Activated CD8-positive, alpha-beta memory T cell treated with anti-CD3 and anti-CD28 coated beads for 24 hours (primary cell): ENCODE measurements at regions not wholly inside any gene's neighbourhood (a gene's known extent, or its start where the extent isn't known, plus 50 kb on each side); places are given as distances from the start of the nearest gene placed in this dataset.

ENCODE experiments used
- DNase-seq: peaks from one replicate; pipeline ENCODE4 v3.0.0-alpha.2; 2020

DNA sequence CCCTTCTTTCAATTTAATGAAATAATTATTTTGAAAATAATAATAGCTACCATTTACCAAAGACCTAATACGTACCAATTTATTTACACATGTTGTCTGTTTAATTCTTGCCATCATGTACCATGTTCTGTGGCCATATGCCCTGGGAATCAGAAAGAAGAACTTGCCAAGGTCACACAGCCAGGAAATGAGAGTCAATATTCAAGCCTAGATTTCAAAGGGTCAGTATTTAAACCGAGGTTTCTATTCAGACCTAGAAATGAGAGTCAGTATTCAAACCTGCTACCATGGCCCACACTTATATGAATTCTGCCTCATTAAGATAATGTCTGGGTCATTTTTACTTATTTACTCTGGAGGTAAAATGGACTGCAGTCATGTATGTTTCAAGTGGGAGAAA lies 103.6 kb upstream of the TBL1XR1 start:
- DNase-seq: no peak

DNA sequence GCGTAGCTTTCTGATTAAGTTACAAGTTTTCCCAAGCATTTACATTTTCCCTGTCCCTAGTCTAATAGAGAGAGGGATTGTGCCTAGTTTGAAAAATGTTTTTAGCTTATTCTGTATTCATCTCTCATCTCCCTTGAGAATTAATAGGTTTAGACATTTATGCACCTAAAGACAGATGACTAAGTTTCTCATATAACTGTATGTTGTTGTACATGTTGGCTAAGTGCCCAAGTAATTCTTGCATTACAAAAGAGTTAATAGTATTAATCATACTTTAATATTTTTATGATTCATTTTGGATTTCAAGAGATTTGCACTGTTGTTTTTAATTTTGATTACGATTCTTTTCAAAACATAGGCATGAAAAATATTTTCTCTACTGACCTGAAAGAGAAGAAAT lies 109.0 kb upstream of the TBL1XR1 start:
- DNase-seq: no peak

DNA sequence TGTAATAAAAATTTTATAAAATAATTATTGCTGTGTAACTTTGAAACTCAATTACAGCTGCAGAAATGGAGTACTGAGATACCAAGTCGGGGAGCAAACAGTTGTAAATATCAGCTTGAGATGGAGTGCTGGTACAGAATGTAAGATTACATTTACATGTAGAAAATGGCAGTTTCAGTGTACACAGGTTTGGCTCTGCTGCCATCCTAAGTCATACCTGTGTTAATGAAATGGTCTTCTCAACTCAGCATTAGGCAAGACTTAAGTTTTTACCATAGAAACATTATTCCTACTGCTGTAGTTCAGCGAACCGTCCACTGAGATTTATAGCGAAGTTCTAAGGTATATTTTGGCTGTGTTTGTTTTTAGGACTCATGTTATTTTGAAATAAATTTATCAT lies 110.1 kb upstream of the TBL1XR1 start:
- no peak for DNase-seq

DNA sequence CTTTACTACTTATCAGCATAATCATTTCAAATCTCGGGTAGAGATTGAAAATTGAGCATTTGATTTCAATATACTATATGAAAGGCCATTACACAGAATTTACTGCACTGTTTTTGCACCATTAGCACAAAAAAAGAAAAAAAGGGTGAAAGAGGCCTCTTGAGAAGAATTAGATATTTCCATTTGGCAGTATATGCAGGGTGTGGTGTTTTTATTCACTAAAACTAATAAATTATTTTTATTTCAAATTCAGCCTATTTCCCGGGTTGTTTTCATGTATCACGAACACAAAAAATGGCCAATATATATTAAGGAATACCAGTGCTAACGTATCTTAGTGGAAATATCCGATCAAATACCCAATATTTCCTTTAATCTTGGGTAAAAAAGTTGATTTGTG lies 110.5 kb upstream of the TBL1XR1 start:
- no peak for DNase-seq

DNA sequence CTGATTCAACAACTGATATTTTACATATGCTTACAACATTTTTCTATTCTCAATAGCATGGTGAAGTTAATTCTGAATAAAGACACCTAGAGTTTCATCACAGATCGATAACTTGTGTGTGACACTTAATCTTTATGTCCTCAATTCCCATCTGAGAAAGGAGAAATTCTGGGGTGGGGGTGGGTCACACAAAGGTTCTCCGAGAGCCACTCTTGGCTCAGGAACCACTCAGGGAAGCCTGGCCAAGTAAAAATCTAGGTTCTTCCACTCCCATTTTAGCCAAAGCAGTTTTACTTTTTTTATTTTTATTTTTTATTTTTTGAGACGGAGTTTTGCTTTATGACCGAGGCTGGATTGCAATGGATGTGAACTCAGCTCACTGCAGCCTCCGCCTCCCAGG lies 111.0 kb upstream of the TBL1XR1 start:
- no peak for DNase-seq

DNA sequence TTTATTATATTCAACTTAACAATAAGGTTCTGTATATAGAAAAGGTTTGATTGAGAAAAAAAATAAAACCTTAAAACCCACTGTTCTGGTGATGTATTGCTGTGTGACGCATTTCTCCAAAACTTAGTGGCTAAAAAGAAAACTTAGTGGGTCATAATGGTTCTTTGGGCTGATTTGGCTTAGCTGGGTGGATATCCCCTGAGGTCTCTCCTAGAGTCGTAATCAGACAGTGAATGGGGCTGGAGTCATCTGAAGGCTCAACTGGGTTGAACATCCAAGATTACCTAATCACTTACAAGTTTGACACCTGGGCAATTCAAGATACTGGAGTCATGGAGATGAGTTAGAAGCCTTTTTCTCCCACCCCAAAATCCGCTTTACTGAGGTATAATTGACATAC lies 111.6 kb upstream of the TBL1XR1 start:
- DNase-seq: peak; percentile 13

DNA sequence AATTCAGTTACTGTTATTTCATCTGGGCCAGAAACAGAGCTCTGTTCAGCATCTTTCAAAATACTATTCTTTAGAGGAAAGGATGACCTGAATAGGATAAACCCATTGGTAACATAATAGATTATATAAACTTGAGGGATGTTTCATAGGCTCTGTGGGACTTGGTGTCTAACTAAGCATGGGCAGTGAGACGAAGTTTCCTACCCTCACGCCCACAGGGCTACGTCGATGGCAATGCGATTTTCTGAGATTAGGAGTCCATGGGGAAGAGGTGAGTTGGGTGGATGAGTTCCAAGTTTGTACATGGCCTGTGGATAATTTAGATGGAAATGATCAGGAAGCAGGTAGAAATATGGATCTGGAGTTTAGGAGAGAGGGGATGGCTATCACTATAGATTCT lies 115.2 kb upstream of the TBL1XR1 start:
- peak; percentile 51 for DNase-seq

DNA sequence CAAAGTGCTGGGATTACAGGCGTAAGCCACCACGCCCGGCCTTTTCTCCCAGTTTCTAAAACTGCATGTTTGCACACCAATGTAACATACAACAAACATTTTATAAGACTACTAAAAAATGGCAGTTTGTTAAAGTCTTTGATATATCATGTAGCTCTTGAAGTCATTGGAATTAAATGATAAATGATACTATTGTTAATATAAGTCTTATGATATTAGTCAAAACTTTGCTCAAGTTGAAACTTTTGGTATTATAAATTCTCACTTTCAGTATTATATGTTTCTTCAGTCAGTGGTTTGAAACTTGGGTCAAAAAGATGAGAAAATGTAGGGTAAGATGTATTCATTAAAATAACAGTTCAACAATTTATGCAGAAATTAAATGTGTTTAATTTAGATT lies 117.6 kb upstream of the TBL1XR1 start:
- DNase-seq: no peak

DNA sequence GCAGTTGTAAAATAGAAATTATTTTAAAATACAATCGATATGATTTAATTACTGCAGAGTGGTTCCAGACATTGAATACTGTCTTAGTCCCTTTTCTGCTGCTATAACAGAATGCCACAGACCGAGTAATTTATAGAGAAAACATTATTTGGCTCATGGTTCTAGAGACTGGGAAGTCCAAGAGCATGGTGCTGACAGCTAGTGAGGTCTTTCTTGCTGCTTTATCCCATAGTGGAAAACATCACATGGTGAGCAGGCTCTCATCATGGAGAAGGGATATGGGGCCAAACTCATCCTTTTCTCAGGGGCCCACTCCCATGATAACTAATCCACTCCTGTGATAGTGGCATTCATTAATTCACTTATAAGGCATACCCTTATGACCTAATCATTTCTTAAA lies 120.0 kb upstream of the TBL1XR1 start:
- no peak for DNase-seq

DNA sequence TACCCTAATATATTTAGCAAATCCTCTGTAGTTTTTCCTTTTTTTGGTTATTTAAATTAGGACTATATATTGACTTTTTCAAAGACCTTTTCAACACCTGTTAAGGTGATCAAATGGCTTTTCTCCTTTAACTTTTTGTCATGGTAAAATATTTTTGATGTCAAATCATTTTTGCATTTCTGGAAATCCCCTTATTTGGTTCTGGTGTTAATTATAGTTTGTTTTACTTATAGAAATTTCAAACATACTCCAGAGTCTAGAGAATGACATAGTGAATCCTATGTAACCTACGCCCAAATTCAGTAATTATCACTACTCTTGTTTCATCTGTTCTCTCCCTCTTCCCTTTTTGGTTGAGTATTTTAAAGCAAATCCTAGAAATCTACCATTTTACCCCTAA lies 121.3 kb upstream of the TBL1XR1 start:
- DNase-seq: no peak

DNA sequence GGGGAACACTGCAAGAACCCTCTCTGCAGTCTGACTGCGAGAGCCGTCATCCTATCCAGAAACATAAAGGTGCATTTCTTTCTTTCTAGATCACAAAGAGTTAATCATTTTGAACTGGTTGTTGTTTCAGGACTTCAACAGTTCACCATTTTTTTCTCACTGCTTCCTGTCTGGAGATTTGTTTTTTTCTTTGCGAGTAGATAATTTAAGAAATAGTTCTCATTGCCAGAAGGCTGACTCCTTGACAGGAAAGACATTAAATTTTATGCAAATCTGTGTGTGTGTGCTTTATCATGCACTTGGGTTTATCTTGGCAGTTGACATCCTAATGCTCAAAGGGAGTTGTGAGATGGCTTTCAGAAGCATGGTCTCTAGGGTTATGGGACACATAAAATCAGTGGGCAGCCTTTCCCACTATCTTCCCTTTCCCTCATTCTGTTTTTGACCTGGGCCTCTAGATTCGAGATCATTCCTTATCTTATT lies 123.5 kb upstream of the TBL1XR1 start:
- DNase-seq: no peak

DNA sequence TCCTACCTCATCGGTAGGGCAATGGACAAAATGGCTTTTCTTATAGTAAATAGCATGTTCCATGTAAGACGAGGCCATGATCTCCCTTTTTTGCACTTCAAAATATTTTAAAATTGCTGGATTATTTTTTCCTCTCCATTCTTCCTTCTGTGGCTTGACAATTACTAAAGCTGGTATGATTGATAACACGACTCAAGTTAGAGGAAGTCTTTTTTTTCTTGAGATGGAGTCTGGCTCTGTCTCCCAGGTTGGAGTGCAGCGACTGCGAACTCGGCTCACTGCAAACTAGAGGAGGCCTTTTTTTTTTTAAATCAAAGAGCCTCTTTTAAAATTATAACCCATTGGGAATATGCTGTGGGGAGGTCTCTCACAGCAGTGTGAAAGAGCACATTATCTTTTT lies 124.5 kb upstream of the TBL1XR1 start:
- DNase-seq: no peak

DNA sequence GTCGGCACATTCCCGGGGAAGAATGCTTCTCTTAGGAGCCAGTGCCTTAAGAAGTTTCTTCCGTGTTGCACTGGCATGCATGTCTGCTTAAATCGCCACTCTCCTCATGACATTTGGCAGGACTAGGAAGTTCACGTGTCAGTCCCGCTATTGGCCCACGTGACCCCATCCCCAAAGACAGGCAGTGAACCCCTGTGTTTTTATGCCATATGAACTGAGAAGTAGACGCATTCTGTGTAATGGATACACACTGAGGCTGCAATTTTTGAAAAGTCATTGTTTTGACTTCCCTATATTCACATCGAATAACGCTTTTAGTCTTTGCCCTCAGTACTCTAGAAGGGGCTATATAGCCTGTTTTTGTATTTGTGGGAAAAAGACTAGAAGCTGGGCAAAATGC lies 125.6 kb upstream of the TBL1XR1 start:
- DNase-seq: no peak

DNA sequence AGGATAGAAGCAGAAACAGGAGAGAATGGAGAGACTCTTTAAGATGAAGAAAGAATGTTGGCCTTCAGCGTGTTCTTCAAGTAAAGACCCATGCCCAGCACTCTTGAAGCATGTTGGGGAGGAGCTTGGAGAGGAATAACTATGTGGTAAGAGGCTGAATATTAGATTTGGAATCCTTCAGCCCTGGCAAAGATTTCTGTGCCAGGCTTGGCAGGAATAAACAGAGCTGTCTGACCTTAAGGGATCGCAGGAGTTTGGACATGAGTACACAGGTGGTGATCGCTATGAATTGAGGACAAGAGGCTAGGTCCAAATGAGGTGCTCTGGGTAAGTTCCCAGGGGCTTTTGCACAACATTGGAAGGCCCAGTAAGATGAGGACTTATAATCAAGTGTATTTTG lies 132.6 kb upstream of the TBL1XR1 start:
- peak; percentile 30 for DNase-seq

DNA sequence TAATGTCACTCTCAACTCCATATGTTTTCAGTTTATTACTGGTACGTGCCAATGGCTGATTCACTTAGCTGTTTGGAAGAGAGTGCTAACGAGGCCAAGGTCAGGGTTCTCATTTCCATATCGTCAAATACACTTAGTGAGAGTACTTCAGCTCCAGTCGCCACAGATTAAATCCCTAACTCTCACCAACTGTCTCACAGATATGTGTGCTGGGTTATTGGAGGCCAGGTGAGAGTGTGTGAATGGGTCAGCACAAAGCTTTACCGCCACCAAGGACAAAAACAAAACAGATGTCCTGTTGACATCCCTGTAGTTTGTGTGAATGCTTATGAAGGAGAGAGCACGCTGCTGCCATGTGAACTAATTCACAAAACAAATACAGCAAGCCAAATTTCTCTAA lies 133.5 kb upstream of the TBL1XR1 start:
- peak; percentile 32 for DNase-seq

DNA sequence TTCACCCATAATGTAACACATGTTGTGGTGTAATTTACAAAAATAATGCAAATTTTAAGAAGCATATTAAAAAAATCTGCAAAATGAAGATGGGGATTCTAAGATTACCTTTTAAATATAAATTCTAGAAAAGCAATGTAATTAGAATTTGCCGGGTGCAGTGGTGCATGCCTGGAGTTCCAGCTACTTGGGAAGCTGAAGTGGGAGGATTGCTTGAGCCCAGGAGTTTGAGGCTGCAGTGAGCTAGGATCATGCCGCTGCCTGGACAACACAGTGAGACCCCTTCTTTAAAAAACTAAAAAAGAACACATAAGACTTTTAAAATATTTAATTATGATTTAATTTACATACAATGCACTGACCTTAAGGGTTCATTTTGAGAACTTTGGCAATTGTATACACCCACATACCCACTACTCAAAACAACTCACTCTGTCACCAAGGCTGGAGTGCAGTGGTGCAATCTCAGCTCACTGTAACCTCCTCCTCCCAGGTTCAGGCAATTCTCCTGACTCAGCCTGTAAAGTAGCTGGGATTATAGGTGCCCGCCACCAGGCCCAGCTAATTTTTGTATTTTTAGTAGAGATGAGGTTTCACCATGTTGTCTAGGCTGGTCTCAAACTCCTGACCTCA lies 134.0 kb upstream of the TBL1XR1 start:
- peak; percentile 21 for DNase-seq

DNA sequence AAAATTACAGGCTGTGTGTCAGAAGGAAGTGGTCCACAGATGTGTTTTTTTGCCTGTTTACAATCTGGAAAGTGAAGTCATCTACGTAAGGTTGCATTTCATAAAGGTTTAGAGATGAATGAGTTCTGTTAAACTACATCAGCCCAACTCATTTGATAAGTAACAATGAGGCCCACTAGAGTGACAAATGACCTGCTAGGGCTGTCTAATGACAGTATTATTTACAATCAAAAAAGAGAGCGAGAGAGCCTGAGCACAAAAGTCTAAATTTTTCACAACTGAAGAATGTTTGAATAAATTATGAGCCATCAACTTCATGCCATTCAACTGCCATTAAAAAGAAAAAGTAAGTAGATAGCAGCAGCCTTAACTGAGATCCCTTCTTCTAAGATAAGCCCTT lies 135.7 kb upstream of the TBL1XR1 start:
- DNase-seq: no peak

DNA sequence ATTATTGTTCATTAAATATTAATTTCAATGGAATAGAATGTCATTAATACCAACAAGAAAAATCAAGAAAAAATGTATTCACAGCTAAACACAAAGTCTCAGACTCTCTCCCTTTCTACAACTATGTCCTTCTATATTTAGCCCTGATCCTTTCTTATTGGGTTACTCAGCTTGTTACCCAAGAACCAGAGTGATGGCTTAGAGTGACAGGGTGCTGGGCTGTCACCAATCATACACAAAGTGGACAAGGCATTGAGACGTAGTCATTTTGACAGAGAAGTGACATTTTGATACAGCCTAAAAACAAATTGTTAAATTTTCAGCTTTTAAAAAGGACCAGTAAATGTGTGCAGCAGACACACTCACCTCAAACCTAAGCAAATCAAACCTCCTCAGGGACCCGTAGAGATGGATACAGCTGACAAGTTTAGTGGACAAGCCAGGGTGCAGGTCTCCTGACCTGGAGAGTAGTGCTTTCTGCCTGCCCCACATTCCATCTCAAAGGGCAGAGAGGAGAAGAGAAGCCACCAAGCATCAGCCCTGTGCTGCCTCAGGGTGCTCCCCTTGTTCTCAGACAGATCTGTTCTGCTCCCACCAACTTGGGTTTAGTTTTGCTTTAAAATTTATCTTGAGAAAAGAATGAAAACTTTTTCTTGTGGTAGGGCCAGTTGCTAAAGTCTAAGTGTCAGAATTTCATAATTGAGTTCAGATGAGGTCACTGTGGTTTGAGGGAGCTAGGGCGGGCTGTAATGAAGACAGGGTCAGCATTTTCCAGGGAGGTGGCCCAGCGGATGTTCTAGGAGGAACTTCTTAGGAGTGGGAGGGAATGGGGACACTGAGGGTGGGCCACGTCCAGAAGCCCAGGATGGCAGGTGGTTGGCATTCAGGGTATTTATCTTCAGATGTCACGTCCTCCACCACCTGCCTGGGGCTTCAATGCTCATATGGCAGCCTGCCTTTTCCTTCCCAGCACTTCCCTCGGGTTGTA lies 136.5 kb upstream of the TBL1XR1 start:
- DNase-seq: peak; percentile 53

DNA sequence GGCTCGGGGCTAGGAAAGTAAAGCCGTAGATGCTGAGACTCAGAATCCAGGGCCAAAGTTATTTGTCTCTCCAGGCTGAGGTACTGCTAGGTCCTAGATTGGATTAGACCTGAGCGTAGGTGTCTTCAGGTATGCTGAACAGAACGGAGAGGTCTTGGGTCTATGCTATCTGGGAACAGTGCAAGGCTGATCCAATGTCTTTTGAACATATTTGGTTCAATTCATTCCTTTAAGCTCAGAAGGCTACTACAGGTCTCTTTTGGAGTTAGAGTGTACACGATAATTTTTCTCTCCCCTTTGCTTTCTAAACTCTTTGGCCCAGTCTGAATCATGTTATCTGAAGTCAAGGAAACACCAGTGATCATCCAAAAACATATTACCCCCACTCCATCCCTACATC lies 137.5 kb upstream of the TBL1XR1 start:
- DNase-seq: no peak

DNA sequence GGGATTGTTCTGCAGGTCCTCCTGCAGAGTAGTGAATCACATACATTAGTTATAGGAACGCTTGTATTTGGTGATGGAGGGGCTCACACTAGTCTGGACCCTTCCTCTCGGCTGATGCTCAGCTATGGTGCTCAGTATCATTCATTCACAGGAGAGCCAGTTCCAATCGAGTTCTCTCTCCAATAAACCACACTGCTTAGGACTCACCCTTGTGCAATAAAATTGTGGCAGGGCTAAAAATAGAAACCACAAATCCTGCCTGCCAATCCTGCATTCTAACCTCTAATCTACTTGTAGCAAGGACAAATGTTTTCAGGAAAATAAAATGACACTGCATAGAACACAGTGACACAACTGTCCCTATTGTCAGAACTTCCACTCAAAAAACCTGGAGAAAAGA lies 138.4 kb upstream of the TBL1XR1 start:
- peak; percentile 41 for DNase-seq

DNA sequence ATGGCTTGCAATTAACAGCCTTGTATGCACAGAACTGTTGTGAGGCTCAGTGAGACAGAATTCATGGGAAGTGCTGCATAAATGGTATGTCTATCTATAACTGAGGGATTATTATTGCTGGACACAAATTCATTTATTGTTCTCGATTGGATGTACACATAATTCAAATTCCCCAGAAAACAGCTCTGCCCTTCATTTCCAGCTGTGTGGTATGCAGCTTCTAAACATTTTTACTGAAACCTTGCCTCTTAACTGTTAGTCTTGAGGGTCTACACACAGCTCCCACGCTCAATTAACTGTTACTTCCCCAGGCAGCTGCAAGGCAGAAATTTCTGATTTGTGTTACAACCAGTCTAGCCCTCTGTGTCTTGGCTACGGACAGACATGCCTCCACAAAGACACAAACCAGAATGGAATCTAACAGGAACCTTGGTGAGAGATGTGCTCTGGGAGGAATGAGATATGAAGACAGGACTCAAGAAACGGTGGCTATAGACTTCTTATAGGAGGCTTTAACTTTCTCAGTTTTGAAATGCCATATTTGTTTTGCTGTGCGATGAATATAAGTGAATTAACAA lies 139.7 kb upstream of the TBL1XR1 start:
- DNase-seq: peak; percentile 56

DNA sequence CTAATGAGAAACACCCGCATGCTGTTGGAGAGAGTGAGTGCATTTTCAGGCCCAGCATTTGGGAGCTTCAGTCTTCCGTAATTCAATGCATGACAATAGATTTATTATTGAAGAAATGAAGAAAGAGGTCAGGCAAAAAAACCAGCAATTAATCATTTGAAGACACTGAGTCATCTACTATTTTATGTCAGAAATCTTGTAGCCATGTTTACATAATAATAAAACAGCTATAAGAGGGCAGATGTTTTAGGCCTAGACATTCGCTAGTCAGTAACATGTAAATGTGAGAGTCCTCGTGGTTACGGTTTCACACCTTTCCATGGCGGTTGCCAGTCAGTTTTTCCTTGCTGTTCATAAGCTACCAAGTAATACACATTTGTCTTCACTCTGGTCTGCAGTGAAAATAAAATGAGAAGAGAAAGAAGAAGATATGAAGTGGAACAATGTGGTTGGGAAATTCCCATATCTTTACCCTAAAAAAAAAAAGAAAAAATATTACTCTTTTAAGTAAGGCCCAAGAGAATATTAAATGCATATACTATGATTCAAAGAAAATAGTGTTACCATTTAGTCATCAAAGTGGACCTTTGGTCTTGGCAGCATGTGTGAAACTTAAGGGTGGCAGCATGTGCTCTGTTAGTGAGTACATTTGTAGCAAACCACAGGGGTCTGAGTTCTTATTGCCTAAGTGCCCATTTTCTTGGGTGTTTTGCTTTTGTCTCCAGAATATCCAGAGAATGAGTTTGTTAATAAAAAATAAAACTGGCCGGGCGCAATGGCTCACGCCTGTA lies 140.5 kb upstream of the TBL1XR1 start:
- DNase-seq: peak; percentile 79

DNA sequence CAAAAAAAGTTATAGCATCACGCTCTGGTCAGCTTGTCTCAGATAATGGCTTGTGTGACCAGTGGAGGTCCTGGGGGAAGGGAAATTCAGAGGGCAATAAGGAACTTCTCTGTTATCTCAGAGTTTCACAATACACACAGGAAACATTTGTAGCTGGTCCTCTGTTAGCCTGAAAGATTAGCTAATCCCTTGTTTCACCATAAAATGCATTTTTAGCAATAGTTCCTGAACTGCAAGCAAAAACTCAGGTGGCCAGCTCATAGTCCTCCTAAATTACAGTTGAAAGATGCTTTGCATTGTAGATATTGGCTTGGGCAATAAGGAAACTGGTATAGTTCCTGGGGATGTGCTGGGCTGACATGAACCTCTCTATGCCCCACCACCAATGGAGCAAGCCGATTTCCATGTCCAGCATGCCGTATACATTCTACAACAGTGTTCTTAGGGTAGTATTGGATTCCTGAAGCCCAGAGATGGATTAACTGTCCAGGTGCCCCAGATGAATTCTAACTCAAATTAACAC lies 141.5 kb upstream of the TBL1XR1 start:
- peak; percentile 56 for DNase-seq
